HCT116 (cell line): ENCODE measurements at regions not wholly inside any gene's neighbourhood (a gene's known extent, or its start where the extent isn't known, plus 50 kb on each side); places are given as distances from the start of the nearest gene placed in this dataset.

Source experiments
- ATAC-seq: fragments of 200-7000 bp; cut with Tn5 transposase; 2 replicates; pipeline ENCODE4 v1.9.1; 2020; ENCODE audit warnings: mild to moderate bottlenecking, moderate library complexity
- BruUV-seq: library from RNA; stranded (reverse); fragments of 400-500 nt; replicated peaks from 2 replicates; lab custom pipeline; 2021; lab: Mats Ljungman, UMichigan
- CTCF ChIA-PET: fragments of 300-600 bp; sonication (Branson Sonifier 250); formaldehyde crosslinking; loops from one replicate; lab custom pipeline; 2021; ENCODE audit warnings: antibody characterized with exemption; lab: Charles Lee
- POLR2A ChIA-PET: fragments of 300-600, 350-600 bp; sonication (Branson Sonifier 250); formaldehyde crosslinking; loops from one replicate; lab custom pipeline; 2021; ENCODE audit warnings: antibody characterized with exemption; lab: Charles Lee
- RAD21 ChIA-PET, 2 experiments: fragments of 300-600 bp; sonication (Branson Sonifier 250); formaldehyde crosslinking; loops; one replicate each; lab custom pipeline; 2023; ENCODE audit warnings: low total read pairs in 2 of 2; ENCODE audit not compliant: uncharacterized antibody in 2 of 2, unreplicated experiment in 2 of 2, low non-redundant PET in 1 of 2; lab: Charles Lee
- DNase-seq: peaks from one replicate; pipeline ENCODE4 v3.0.0-alpha.2; 2010; ENCODE audit warnings: low read depth, low spot score
- H2AFZ ChIP-seq: fragments of 200-600 bp; shearing (Covaris generic), sonication (generic); 2 replicates; pipeline ENCODE4 v1.6.1; 2017; ENCODE audit warnings: low read depth, mixed run types, mixed read lengths, antibody characterized with exemption, low read length; ENCODE audit not compliant: poor library complexity, severe bottlenecking
- H3K27ac ChIP-seq: 2 replicates; pipeline ENCODE4 v1.5.1; 2012; ENCODE audit warnings: low read depth, low read length
- H3K27me3 ChIP-seq: fragments of 200-600 bp; sonication (generic); 2 replicates; pipeline ENCODE4 v1.6.1; 2016; ENCODE audit warnings: mixed run types, low read length, mixed read lengths; ENCODE audit not compliant: insufficient read depth
- H3K36me3 ChIP-seq, 2 experiments: fragments of 200-500 bp in 1 of 2; fragments of 200-600 bp in 1 of 2; sonication (Bioruptor generic) in 1 of 2; sonication (generic) in 1 of 2; 2 replicates each; pipeline versions ENCODE4 v1.5.1 to v1.6.1; 2014 to 2016; ENCODE audit warnings: low read length in 2 of 2, inconsistent platforms in 1 of 2, mixed read lengths in 1 of 2, mixed run types in 1 of 2; ENCODE audit not compliant: insufficient read depth in 2 of 2, control insufficient read depth in 1 of 2
- H3K4me1 ChIP-seq, 2 experiments: fragments of 200-600 bp in 1 of 2; sonication (generic) in 1 of 2; 2 replicates each; pipeline versions ENCODE4 v1.5.1 to v1.6.1; 2012 to 2017; ENCODE audit warnings: low read length in 2 of 2, inconsistent platforms in 1 of 2, mild to moderate bottlenecking in 1 of 2, mixed read lengths in 1 of 2, mixed run types in 1 of 2, moderate library complexity in 1 of 2; ENCODE audit not compliant: insufficient read depth in 2 of 2, control insufficient read depth in 1 of 2
- H3K4me2 ChIP-seq: fragments of 200-600 bp; sonication (generic); 2 replicates; pipeline ENCODE4 v1.6.1; 2017; ENCODE audit warnings: mixed run types, low read length, mixed read lengths
- H3K4me3 ChIP-seq, 2 experiments: fragments of 200-600 bp in 1 of 2; sonication (generic) in 1 of 2; replicated peaks in 1 of 2; 2 replicates each; pipeline ENCODE4 v1.5.1; 2011 to 2016; ENCODE audit warnings: low read length in 2 of 2, control low read depth in 1 of 2, low read depth in 1 of 2, mild to moderate bottlenecking in 1 of 2, mixed read lengths in 1 of 2, mixed run types in 1 of 2
- H3K79me2 ChIP-seq: fragments of 200-600 bp; sonication (generic); 2 replicates; pipeline ENCODE4 v1.6.1; 2017; ENCODE audit warnings: mild to moderate bottlenecking, mixed run types, low read length, moderate library complexity, mixed read lengths; ENCODE audit not compliant: insufficient read depth
- H3K9ac ChIP-seq: fragments of 200-600 bp; sonication (generic); 2 replicates; pipeline ENCODE4 v1.6.1; 2016; ENCODE audit warnings: low read length, mixed read lengths
- H3K9me2 ChIP-seq: fragments of 200-600 bp; sonication (generic), shearing (Covaris generic); 2 replicates; pipeline ENCODE4 v1.6.1; 2017; ENCODE audit warnings: mixed run types, mild to moderate bottlenecking, moderate library complexity; ENCODE audit not compliant: insufficient read depth
- H3K9me3 ChIP-seq, 2 experiments: fragments of 200-500 bp in 1 of 2; fragments of 200-600 bp in 1 of 2; sonication (Bioruptor generic) in 1 of 2; sonication (generic) in 1 of 2; 2 replicates each; pipeline ENCODE4 v1.6.1; 2014 to 2017; ENCODE audit warnings: low read length in 2 of 2, mixed read lengths in 2 of 2, inconsistent platforms in 1 of 2, low read depth in 1 of 2, mild to moderate bottlenecking in 1 of 2, mixed run types in 1 of 2, moderate library complexity in 1 of 2; ENCODE audit not compliant: control insufficient read depth in 1 of 2, insufficient read depth in 1 of 2
- H4K20me1 ChIP-seq: fragments of 200-600 bp; sonication (generic), shearing (Covaris generic); 2 replicates; pipeline ENCODE4 v1.6.1; 2017; ENCODE audit warnings: mixed run types, mild to moderate bottlenecking, moderate library complexity; ENCODE audit not compliant: insufficient read depth
- CBX3 ChIP-seq: IDR thresholded peaks from 2 replicates; pipeline ENCODE4 v1.6.1; 2012; ENCODE audit warnings: low read depth
- EZH2 ChIP-seq: fragments of 200-600 bp; sonication (generic); IDR thresholded peaks from 2 replicates; pipeline ENCODE4 v1.6.1; 2017; ENCODE audit warnings: antibody characterized with exemption, mixed run types
- EZH2phosphoT487 ChIP-seq: fragments of 200-600 bp; IDR thresholded peaks from 2 replicates; pipeline ENCODE4 v1.6.1; 2018; ENCODE audit warnings: antibody characterized with exemption, borderline replicate concordance
- FOSL1 ChIP-seq: IDR thresholded peaks from 2 replicates; pipeline ENCODE4 v1.6.1; 2012; ENCODE audit warnings: low read depth
- POLR2A ChIP-seq: IDR thresholded peaks from 2 replicates; pipeline ENCODE4 v1.7.0; 2011; ENCODE audit warnings: borderline replicate concordance; ENCODE audit not compliant: insufficient read depth, insufficient read length; ENCODE audit errors: extremely low read depth
- POLR2AphosphoS5 ChIP-seq: IDR thresholded peaks from 2 replicates; pipeline ENCODE4 v1.6.1; 2011; ENCODE audit warnings: mild to moderate bottlenecking, low read depth, low read length, moderate library complexity
- RAD21 ChIP-seq: IDR thresholded peaks from 2 replicates; pipeline ENCODE4 v1.6.1; 2012; ENCODE audit warnings: low read depth, mild to moderate bottlenecking
- TCF7L2 ChIP-seq: IDR thresholded peaks from 2 replicates; pipeline ENCODE4 v1.7.0; 2011; ENCODE audit warnings: borderline replicate concordance, inconsistent platforms; ENCODE audit not compliant: insufficient read depth, insufficient read length; ENCODE audit errors: extremely low read depth
- ZFX ChIP-seq: fragments of 450-650 bp; IDR thresholded peaks from 2 replicates; pipeline ENCODE4 v1.6.1; 2017
- intact Hi-C: fragments of 100-400 bp; cut with micrococcal nuclease; formaldehyde crosslinking; loops from 2 replicates; pipeline ENCODE4 v1.10.0; 2022
- TF ChIP-seq, protein P1 (sequence below): IDR thresholded peaks from 2 replicates; pipeline ENCODE4 v1.6.1; 2011; ENCODE audit warnings: mild to moderate bottlenecking, low read length, moderate library complexity; ENCODE audit not compliant: insufficient replicate concordance; ENCODE audit errors: extremely low read depth
- TF ChIP-seq, protein P2 (sequence below), 3 experiments: fragments of 200-600 bp in 1 of 3; sonication (generic) in 1 of 3; IDR thresholded peaks in 2 of 3; conservative IDR thresholded peaks in 1 of 3; 2 replicates each; pipeline ENCODE4 v1.5.1; 2012 to 2017; ENCODE audit warnings: low read depth in 2 of 3, low read length in 2 of 3, antibody characterized with exemption in 1 of 3, borderline replicate concordance in 1 of 3, control low read depth in 1 of 3, mild to moderate bottlenecking in 1 of 3, mixed read lengths in 1 of 3, mixed run types in 1 of 3, moderate library complexity in 1 of 3; ENCODE audit not compliant: insufficient read depth in 1 of 3

- POLR2A ChIA-PET = no interaction called here
These were observed 77.4 kb downstream of the FOXD2 start for GRCh38 chr1:47515164-47515789.

DNA sequence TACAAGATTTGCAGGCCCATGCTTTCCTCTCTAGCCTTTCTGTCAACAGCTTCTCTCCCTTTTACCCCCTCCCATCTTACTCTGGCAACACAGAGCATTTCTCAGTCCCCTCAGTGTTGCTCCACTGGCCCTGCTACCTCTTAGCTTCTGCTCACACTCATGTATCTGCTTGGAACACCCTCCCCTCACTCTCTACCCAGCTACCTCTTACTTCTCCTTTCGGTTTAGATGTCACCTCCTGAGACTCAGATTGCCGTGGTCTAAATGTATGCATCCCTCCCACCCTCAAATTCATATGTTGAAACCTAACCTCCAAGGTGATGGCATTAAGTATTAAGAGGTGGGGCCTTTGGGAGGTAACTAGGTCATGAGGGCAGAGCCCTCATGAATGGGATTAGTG lies 80.1 kb downstream of the FOXD2 start:
- no peak for ATAC-seq
- no peaks in the 10 kb centered on the region for H4K20me1 ChIP-seq
- intact Hi-C loops = no loop called here
- no peak overlapping the region for H3K9ac ChIP-seq
- TF ChIP-seq FOSL1 (no peak), POLR2A (no peak), EZH2 (no peak), POLR2AphosphoS5 (no peak), RAD21 (no peak), CBX3 (no peak), EZH2phosphoT487 (no peak), ZFX (no peak), TCF7L2 (no peak)
- TF ChIP-seq, protein P1, sequence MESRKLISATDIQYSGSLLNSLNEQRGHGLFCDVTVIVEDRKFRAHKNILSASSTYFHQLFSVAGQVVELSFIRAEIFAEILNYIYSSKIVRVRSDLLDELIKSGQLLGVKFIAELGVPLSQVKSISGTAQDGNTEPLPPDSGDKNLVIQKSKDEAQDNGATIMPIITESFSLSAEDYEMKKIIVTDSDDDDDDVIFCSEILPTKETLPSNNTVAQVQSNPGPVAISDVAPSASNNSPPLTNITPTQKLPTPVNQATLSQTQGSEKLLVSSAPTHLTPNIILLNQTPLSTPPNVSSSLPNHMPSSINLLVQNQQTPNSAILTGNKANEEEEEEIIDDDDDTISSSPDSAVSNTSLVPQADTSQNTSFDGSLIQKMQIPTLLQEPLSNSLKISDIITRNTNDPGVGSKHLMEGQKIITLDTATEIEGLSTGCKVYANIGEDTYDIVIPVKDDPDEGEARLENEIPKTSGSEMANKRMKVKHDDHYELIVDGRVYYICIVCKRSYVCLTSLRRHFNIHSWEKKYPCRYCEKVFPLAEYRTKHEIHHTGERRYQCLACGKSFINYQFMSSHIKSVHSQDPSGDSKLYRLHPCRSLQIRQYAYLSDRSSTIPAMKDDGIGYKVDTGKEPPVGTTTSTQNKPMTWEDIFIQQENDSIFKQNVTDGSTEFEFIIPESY = no peak
- no peaks in the 10 kb centered on the region for H3K4me1 ChIP-seq
- ChIA-PET RAD21 (no interaction called here), CTCF (interaction anchor here (1.3 kb wide), 1 partner anchor 208 kb away, joined by 3 read pairs; no protein-coding TSS in a partner anchor), POLR2A (no interaction called here)
- no peak for DNase-seq
- no peaks in the 10 kb centered on the region for H3K79me2 ChIP-seq
- no peaks in the 10 kb centered on the region for H3K9me2 ChIP-seq
- no peak overlapping the region for H3K4me3 ChIP-seq
- no TSS peak for BruUV-seq
- H3K27ac ChIP-seq = no peak overlapping the region
- H3K36me3 ChIP-seq = no peaks in the 10 kb centered on the region
- no peak overlapping the region for H2AFZ ChIP-seq
- H3K9me3 ChIP-seq = no peaks in the 10 kb centered on the region
- no peaks in the 10 kb centered on the region for H3K27me3 ChIP-seq
- H3K4me2 ChIP-seq = no peak overlapping the region

More at GRCh38 chr1:47515164-47515789, 77.4 kb downstream of the FOXD2 start:
- Histone ChIP-seq H2AFZ (no peak overlapping the region), H4K20me1 (no peaks in the 10 kb centered on the region), H3K4me2 (no peak overlapping the region), H3K9me3 (no peaks in the 10 kb centered on the region), H3K27me3 (peaks cover 8% of the 10 kb centered on the region; the same call in 1 of the 2 replicates), H3K79me2 (no peaks in the 10 kb centered on the region), H3K9ac (no peak overlapping the region), H3K36me3 (no peaks in the 10 kb centered on the region)
- ChIA-PET CTCF (no interaction called here), RAD21 (no interaction called here)
- no peak for ATAC-seq
- intact Hi-C loops = no loop called here
- DNase-seq = no peak
- no TSS peak for BruUV-seq
- TF ChIP-seq CBX3 (no peak), FOSL1 (no peak)
- TF ChIP-seq, protein P2, sequence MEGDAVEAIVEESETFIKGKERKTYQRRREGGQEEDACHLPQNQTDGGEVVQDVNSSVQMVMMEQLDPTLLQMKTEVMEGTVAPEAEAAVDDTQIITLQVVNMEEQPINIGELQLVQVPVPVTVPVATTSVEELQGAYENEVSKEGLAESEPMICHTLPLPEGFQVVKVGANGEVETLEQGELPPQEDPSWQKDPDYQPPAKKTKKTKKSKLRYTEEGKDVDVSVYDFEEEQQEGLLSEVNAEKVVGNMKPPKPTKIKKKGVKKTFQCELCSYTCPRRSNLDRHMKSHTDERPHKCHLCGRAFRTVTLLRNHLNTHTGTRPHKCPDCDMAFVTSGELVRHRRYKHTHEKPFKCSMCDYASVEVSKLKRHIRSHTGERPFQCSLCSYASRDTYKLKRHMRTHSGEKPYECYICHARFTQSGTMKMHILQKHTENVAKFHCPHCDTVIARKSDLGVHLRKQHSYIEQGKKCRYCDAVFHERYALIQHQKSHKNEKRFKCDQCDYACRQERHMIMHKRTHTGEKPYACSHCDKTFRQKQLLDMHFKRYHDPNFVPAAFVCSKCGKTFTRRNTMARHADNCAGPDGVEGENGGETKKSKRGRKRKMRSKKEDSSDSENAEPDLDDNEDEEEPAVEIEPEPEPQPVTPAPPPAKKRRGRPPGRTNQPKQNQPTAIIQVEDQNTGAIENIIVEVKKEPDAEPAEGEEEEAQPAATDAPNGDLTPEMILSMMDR (IDR thresholded peaks at IDR 0.05 in 2 of 3, conservative IDR thresholded peaks at IDR 0.05 in 1 of 3; ENCODE audit: borderline replicate concordance in 1 of 3, insufficient read depth in 1 of 3, low read depth in 2 of 3, low read length in 2 of 3) = no peak
- TF ChIP-seq, all 23 proteins: peak for 0
- no peaks in the 10 kb centered on the region for H3K4me1 ChIP-seq
- no peak overlapping the region for H3K27ac ChIP-seq
- no peaks in the 10 kb centered on the region for H3K9me2 ChIP-seq
- no peak overlapping the region for H3K4me3 ChIP-seq
